HG03378 (cell line): ENCODE measurements at regions not wholly inside any gene's neighbourhood (a gene's known extent, or its start where the extent isn't known, plus 50 kb on each side); places are given as distances from the start of the nearest gene placed in this dataset.
"Not testable (repeated sequence)": the region's sequence is repeated elsewhere in the genome, so short reads cannot be mapped to it uniquely, and the experiment has no call there.

Experiments
- ATAC-seq: cut with Tn5 transposase; IDR thresholded peaks from one replicate; pipeline ENCODE4 v1.9.1; 2021; ENCODE audit warnings: mild to moderate bottlenecking, moderate library complexity; ENCODE audit not compliant: unreplicated experiment

DNA sequence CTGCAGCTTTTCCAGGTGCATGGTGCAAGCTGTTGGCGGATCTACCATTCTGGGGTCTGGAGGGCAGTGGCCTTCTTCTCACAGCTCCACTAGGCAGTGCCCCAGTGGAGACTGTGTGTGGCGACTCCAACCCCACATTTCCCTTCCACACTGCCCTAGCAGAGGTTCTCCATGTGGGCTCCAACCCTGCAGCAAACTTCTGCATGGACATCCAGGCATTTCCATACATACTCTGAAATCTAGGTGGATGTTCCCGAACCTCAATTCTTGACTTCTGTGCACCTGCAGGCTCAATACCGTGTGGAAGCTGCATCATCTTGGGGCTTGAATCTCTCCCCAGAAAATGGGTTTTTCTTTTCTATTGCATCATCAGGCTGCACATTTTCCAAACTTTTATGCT, 160.2 kb upstream of the DYRK2 start:
- not testable (repeated sequence) for ATAC-seq

DNA sequence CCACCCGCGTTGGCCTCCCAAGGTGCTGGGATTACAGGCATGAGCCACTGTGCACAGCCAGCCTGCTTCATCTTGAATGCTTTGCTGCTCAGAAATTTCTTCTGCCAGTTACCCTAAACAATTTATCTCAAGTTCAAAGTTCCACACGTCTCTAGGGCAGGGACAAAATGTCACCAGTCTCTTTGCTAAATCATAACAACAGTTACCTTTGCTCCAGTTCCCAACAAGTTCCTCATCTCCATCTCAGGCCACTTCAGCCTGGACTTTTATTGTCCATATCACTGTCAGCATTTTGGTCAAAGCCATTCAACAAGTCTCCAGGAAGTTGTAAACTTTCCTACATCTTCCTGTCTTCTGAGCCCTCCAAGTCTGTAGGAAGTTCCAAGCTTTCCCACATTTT, 159.5 kb upstream of the DYRK2 start:
- no peak for ATAC-seq

DNA sequence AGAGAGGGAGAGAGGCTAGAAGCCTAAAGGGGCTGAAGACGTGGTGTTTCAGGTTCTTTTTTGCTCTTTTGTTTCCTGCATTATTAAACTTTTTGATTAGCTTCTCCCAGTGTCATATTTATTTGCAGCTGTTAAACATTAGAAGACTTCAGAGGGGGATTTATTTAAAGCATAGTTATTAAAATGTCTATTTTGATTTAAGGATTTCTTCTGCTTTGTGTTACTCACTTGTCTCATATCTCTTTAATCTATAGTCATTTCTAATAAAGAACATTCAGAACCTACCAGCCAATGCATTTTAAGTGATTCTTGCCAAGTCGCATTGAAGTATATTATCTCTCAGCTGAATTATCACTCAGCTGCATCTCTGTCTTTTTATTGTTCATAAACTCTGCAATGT, 152.0 kb upstream of the DYRK2 start:
- no peak for ATAC-seq

DNA sequence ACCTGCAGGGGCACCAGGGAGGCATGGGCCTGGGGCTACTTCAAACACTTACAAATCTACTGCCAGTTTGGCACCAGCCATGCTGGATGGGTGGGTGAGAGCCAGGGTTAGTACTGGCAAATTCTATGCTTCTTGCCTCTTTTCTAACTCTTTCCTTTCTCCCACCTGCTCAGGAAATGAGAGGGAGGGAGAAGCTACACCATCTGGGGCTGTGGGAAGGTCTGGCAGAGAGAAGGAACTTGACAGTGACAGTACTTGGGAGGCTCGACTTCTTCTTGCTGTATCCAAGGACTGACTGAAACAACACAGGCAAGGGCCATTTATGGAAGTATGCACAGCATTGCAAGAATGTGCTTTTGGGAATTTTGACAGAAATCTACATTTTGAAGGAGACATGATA, 149.6 kb upstream of the DYRK2 start:
- no peak for ATAC-seq

DNA sequence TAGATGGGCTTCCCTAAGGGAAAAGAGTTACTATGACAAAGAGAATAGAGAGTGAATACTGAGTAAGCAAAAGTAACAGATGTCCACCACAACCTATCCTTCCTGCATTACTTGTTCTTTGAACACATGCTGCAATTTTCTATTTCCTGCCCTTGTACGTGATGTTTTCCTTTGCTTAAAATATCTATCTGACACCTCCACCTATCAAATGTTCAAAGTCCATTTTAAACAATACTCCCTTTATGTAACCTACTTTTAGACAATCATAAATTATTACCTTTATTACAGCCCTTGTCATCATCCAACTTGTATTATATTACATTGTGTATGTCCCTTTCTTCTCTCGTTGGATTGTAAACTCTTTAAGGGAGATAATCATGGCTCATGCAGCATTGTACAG, 147.2 kb upstream of the DYRK2 start:
- ATAC-seq, result no peak

DNA sequence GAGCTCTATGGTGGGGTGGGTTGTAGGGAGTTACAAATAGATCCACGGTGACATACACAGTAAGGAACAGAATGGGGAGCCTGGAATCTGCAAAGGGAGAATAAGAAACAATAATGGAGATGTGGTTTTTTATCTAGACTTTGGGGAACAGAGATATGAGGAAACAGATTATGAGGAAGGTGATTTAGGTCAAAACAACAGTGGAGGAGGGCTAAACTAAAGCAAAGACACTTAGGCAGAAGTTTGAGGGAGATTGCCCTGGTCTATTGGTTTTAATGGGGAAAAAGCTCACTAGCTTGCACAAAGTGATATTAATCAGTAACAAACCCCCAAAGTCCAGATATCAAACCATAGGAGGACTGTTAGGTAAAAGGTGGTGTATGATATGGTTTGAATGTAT, 144.5 kb upstream of the DYRK2 start:
- ATAC-seq, result no peak

DNA sequence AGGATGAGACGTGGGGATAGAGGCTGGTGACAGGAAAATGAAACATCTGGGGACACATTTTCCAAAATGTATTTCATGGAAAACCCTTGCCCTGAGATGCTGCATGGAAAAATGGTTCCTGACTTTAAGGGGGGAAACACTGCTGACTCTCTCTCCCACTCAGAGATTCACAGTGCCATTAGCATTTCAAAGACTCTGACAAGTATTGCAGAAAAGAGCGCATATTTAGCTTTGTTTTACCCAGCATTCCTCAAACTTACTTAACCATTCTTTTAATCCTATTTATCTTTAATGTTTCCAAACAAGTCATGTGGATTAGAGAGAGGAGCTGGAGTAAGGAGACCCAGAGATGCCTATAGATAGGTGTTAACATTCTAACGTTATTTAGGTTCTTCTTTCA, 141.8 kb upstream of the DYRK2 start:
- no peak for ATAC-seq

DNA sequence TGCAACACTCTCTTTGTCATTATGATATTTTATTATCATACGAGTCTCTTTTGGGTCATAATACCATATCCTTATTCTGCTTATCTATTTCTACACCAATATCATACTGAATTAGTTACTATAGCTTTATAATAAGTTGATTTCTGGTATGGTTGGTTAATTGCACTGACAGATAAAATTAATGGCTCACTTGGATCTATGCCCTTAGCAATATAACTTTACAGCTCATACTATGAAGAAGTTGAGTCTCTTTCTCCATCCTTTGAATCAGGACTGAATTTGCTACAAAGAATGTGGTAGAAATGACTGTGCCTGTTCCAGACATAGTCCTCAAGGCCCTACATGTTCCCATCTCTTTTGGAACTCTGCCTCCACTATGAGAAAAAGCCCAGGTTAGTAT, 139.7 kb upstream of the DYRK2 start:
- no peak for ATAC-seq

DNA sequence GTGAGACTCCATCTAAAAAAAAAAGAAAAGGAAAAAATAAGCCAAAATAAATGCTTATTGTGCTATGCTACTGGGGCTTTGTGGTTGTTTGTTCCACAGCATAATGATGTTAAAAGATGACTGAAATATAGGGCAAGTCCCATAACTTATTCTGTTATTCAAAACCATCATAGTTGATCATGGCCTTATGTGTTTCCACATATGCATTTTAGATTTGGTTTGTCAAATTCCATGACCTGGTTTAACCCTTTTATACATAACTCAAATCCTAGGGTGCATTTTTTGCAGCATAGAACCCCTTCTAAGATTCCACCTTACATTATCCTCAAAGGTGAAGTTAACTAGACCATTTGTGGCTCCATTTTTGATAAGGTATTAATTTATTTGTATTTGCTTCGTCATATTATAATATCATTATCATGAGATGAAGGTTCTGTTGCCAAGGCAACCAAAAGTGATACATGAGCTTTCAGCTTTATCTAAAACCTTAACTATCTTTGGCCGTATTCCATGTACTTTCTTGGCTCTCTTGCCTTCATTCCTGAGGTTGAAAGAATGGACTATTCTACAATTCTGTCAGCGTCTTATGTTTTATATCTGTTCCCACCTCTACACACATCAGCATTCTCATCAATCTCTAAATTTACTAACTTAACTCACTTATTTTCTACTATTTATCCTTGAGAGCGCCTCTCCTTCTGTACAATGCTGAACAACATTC, 138.7 kb upstream of the DYRK2 start:
- ATAC-seq, result no peak

DNA sequence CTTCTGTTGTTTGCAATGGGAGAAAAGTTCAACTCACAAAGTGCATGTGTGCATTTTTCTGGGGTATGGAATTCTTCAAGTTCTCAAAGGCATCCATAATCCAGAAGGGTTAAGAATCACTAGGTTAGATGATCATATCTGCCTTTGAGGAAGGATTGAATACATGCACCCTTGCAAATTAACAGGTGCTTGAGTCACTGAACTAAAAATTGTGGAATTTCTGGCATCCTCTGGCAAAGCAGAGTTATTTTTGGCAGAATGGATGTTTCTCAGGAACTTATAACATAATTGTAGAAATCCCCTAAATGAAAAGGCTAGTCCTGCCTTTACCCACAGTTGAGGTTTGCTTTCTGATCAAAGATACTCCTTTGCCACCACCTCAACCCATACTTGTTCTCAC, 136.5 kb upstream of the DYRK2 start:
- no peak for ATAC-seq

DNA sequence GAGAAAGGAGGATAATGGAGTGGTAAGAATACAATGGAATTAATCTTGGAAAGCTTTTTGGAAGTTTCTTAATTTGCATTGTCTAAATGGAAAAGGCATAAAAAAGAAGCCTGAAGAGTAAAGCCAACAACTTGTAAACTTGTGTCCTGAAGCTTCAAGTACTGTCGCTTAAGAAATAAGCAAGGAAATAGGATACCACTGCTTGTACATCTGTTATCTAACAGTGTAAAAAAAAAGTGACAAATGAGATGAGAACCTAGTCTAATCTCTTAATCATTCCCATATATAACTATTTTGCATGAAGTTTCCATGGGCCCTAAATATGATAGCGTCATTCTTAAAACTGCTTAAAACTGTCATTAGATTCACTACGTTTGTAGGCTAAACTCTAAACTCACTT, 134.0 kb upstream of the DYRK2 start:
- no peak for ATAC-seq

DNA sequence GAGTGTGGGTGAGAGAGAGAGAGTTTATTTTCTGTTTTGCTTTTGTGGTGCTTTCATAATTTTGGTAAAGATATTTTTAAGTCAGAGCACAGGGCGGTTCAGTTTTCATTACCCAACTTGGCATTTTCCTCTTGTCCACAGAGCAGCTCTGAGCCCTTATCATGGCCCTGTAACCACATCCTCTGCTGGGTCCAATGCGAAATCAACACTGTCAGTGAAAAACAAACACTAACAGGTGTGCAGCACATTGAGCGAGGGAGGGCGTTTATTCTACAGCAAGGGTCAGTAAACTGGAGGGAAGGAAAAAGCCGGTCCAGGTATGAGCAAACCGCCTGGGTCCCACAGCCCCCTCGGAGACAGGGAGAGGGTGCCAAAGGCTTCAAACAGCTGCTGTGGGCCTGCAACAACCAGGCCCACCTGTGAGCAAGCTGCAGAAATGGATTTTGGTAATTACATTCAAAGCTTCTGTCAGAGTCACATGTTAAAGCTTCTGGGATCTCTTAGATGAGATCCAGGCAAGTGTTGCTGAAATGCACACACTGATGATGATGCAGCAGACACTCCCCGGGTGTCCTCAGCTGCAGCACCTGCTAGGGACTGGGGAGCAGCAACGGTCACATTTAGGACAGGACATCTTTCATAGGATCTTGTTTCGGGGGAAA, 132.7 kb upstream of the DYRK2 start:
- peak; percentile 89 for ATAC-seq

DNA sequence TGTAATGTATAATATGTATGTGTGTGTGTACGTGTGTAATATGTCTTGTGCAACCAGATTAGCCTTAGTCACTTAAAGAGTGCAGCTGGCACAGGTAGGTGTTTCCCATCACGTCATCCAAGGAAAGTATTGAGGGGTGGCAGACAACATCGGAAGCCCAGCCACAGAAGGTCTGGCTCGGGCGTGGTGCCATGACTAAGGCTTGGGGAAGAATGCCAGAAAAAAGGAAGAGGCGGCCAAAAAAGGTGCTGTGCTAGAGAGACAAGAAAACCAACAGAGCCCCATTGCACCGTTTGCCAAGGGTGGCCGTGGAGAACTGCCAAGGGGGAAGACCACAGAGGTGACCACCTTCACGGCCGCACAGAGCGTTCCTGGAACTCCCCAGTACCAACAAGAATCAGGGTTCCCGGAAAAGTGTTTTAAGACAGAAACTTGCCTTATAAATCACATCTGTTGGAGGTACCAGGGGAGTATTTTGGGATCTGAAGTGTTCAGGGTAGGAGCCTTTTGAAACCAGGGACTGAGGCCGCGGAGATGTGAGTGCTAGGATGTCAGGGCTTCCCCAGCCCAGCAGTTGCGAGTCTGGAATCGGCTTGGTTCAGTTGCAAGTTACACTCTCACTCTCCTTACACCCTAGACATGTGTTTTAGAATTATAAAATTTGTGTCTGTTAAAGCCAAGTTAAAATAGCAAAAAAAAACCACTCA, 131.2 kb upstream of the DYRK2 start:
- no peak for ATAC-seq

DNA sequence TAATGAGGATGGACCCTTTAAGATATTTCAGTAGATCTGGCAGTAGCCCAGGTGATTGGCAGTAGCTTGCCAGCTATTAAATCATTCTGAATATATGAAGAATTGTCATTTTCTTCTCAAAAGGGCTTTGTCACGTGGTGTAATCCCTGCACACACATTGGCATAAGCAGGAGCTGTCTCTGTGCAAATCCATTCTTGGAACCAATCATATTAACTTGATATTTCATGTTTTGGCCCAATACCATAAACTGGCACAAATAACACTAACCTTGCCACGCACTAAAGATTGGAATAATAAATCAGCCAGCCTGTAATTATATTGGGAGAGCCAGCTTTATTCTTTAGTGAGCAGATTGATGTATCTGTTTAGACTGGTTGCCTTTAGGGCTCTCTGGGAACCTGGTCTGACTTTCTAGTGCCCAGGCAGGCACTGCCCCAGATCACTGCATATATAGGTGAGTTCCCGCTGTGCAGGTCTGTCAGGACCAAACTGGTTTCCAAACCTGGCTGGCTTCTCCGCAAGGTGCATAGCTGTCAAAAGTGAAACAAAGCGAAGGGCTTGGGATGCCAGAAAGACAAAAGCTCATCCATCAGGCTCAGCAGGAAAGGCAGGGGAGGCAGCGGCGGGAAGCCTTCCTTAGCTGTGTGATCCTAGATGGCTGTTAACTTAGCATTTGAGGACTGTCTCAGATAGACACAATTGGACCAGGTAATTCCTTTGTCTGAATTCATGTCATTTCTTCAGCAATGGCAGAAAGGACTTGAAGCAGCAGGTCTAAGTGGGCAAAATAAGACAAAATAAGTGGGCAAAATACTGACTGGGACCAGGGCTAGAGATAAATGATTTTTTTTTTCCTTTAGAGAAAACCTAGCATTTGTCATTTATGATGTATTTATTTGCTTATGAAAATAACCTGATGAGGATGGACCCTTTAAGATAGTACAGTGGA, 128.8 kb upstream of the DYRK2 start:
- ATAC-seq, result no peak

DNA sequence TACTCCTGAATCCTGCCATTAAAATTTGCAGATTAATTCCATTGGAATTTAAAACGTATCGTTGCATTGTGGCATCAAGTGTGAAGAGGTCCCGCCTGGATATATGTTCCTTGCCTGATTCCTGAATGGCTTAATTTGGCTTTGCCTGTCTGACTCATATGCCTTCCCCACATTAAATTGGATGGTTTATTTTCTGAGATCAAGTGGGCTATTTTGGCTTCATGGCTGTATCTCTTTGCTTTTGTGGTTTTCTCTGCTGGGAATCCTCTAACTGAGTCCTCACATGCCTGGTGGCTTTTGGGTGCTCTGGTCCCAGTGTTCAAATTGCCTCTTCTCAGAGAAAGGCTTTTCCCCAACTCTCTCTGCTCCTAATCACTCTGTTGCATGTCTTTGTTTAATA, 127.9 kb upstream of the DYRK2 start:
- no peak for ATAC-seq

DNA sequence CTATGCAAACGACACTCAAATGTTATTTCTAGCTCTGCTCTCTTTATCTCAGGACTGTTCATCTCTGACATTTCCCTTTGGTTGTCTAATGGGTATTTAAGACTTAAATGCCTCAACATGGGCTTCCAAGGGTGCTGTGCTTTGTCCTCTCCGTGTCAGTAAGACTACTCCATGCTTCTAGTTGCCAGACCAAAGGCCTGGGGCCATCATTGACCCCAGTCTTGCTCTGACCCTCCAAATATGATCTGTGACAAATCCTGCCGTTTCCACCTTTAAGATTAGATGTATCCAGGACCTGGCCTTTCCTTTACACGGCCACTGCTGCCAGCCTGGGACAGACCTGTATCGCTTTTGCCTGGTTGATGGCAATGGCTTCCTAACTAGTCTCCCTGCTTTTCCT, 126.3 kb upstream of the DYRK2 start:
- ATAC-seq, result no peak

DNA sequence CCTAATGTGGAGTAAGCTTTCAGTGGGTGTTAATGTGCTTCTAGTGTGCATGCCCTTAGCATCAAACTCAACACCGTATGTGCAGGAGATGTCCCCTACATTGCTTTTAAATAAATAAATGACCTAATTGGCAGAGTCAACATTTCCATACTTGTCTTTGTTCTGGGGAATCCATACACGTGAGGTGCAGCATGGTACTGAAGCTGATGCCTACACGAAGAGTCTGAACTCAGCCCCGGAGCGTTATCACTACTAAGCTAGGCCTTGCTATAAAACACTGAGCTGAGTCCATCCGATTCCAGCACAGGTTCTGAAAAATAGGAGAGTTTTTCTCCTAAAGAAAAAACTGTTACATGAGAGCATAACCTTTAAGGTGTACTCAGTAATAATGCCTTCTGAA, 125.0 kb upstream of the DYRK2 start:
- ATAC-seq, result no peak

DNA sequence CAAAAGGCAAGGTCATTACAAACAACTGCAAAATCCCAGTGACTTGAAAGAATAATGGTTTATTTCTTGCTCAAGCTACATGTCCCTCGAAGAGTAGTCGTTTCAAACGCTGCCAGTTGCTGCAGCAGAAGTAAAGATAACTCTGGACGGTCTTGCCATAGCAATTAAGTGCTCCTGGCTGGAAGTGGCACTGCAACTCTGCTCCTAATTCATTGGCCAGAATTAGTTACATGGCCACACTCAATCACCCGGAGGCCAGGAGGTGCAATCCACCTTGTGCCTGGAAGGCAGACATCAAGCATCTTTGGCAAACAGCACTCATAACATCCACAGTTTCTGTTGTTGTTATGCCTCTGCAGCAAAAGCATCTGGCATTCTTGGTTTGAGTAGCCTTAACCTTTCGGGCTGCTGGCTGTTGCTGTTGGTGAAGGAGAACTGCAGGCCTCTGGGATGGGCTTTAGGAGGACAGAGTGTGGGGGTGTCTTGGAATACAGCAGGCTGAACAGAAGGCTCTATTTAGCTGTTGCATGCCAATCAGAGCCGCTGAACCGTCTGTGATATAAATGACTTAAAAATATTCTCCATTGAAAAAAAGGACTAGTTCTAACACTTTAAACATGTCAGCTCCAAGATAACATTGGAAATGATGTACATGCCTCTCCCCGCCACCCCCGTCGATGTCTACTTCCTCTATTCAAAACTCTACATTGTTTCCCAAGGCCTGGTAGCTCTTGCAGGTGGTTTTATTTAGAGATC, 123.5 kb upstream of the DYRK2 start:
- no peak for ATAC-seq

DNA sequence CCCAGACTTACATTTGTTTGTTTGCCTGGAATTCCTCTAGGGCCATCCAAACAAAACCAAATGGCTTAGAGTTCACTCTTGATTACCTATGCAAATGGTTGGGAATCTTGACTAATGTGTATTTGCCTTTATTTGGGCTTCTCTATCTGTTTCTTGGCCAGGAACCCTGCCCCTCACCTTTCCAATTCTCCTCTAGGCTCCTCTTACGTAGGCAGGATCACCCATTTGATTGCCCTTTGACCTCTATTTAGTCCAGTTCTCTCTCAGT, 123.0 kb upstream of the DYRK2 start:
- ATAC-seq, result no peak

DNA sequence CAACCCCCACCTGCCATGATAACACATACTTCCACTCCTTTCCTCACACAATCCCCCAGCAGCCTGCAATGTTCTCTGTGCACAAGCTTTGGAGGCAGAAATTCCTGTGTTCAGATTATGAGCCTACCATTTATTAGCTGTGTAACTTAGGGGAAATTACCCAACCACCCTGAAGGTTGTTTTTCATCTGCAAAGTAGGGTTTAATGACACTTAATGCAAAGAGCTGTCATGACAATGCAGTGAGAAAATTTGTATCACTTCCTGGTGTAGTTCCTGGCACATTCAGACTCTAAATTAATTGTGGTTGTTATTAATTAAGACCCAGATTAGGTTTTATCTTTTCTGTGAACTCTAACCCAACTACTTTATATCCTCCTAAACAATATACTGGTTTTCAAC, 122.4 kb upstream of the DYRK2 start:
- no peak for ATAC-seq

DNA sequence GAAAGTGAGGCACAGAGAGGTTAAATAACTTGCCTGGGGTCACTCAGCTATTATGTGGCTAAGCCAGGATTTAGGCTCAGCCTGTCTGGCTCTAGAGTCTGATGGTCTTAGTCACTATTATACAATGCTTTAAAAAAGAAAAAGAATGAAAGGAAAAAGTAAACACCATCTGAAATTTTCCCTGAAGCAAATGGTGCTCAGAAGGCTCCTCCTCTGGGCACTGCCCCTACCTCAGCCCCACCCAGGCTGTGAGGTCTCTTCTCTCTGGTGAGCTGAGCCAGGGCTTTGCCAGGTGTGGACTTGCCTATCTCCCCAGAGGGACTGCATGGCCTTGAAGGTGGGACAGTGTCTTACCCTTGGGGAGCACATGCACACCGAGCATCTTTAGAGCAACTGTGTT, 117.5 kb upstream of the DYRK2 start:
- ATAC-seq, result no peak
